ENCODE measurements at regions not wholly inside any gene's neighbourhood (a gene's known extent, or its start where the extent isn't known, plus 50 kb on each side); places are given as distances from the start of the nearest gene placed in this dataset.

DNA sequence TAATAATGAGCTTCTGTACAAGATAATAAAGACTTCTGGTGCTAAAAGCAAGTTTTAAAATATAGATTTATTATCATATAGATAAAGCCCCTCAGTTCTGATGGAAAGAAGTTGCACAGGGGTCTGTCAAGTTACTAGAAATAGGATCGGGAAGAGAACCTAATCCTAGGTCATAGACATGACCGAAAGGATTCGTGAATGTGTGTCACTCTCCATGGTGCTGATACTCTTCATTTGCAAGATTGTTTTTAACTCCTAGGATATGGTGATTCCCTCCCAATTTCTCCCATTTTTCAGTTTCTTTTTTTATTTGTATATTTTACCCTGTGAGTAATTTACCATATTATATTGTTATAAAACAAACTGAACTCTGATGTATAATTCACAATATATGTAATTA, 58.9 kb upstream of the CTNNA2 start:
- no peak for DNase-seq (ENCODE audit: low read depth, low spot score)
- H3K27me3 Mint-ChIP-seq (ENCODE audit: low read depth) = peaks cover 49% of the 10 kb centered on the region
- H3K9me3 Mint-ChIP-seq = no peaks in the 10 kb centered on the region
- H3K4me1 Mint-ChIP-seq = no peaks in the 10 kb centered on the region
- TF ChIP-seq, protein P1, sequence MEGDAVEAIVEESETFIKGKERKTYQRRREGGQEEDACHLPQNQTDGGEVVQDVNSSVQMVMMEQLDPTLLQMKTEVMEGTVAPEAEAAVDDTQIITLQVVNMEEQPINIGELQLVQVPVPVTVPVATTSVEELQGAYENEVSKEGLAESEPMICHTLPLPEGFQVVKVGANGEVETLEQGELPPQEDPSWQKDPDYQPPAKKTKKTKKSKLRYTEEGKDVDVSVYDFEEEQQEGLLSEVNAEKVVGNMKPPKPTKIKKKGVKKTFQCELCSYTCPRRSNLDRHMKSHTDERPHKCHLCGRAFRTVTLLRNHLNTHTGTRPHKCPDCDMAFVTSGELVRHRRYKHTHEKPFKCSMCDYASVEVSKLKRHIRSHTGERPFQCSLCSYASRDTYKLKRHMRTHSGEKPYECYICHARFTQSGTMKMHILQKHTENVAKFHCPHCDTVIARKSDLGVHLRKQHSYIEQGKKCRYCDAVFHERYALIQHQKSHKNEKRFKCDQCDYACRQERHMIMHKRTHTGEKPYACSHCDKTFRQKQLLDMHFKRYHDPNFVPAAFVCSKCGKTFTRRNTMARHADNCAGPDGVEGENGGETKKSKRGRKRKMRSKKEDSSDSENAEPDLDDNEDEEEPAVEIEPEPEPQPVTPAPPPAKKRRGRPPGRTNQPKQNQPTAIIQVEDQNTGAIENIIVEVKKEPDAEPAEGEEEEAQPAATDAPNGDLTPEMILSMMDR (conservative IDR thresholded peaks at IDR 0.05) = no peak
- no peaks in the 10 kb centered on the region for H3K36me3 Mint-ChIP-seq (ENCODE audit: low read depth)
- H3K27ac Mint-ChIP-seq (ENCODE audit: unreplicated experiment) = no peak overlapping the region
- no peak overlapping the region for H3K4me3 Mint-ChIP-seq

DNA sequence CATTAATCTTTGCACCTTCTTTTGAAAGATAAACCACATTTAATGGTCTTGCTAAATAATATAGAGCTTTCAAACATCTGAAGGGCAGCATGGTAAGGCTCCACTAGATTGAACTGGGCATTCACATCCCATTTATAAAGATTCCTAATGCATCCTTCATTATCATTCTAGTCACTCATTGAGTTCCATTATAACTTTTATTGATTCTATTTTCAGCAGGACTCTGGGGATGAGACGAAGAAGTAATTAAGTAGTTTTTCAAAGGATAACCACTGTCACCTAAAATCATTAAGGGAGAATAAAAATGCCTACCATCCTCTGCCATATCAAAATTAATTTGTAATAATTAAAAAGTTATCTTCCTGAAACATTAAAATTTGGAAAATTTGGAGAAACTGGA, 60.2 kb upstream of the CTNNA2 start:
- TF ChIP-seq, protein P1 (conservative IDR thresholded peaks at IDR 0.05) = no peak
- no peak for DNase-seq (ENCODE audit: low read depth, low spot score)
- Mint-ChIP-seq H3K4me3 (no peak overlapping the region), H3K36me3 (ENCODE audit: low read depth) (no peaks in the 10 kb centered on the region), H3K27ac (ENCODE audit: unreplicated experiment) (no peak overlapping the region), H3K27me3 (ENCODE audit: low read depth) (peaks cover 44% of the 10 kb centered on the region), H3K4me1 (no peaks in the 10 kb centered on the region), H3K9me3 (no peaks in the 10 kb centered on the region)

DNA sequence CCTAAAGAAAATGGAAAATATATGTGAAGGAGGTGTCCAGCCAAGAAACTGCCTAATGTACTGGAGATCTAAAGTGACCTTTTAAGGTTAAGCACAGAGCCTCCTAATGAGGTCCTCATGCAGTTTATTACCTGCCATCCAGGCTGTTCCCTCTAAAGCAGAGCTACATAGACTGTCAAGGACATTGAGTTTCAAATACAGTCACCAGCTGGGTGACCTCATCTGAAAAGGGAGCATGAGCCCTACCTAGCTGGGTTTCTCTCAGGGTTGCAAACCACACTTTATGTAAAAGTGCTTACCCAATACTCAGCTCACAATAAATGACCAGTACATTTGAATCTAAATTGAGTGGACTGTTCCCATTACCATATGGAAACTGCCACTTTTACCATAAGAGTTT, 65.4 kb upstream of the CTNNA2 start:
- no peak for DNase-seq (ENCODE audit: low read depth, low spot score)
- no peaks in the 10 kb centered on the region for H3K9me3 Mint-ChIP-seq
- H3K27me3 Mint-ChIP-seq (ENCODE audit: low read depth) = peaks cover 67% of the 10 kb centered on the region
- TF ChIP-seq, protein P1 (conservative IDR thresholded peaks at IDR 0.05) = no peak
- H3K4me3 Mint-ChIP-seq = no peak overlapping the region
- H3K36me3 Mint-ChIP-seq (ENCODE audit: low read depth) = no peaks in the 10 kb centered on the region
- no peak overlapping the region for H3K27ac Mint-ChIP-seq (ENCODE audit: unreplicated experiment)
- H3K4me1 Mint-ChIP-seq = no peaks in the 10 kb centered on the region

DNA sequence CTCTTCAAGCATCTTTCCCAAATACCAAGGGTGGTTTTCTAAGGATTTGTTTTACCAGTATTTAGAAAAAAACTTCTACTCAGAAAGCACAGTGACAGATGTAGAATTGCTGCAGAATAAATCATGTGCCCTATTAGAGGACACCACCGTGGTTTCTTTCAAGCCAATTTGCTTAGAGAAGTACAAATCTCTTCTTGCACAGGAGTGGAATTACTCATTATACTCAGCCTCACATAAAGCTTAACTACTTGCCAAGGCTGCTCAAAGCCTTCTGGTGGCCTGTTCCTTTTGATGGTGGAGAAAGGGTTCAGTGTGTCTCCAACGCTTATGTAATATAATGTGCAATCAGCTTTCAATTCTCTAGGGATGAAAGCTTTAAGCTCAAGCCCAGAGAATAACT, 66.5 kb upstream of the CTNNA2 start:
- Mint-ChIP-seq H3K4me3 (no peak overlapping the region), H3K27me3 (ENCODE audit: low read depth) (peaks cover 70% of the 10 kb centered on the region), H3K4me1 (peaks cover 3% of the 10 kb centered on the region), H3K36me3 (ENCODE audit: low read depth) (no peaks in the 10 kb centered on the region), H3K9me3 (no peaks in the 10 kb centered on the region), H3K27ac (ENCODE audit: unreplicated experiment) (no peak overlapping the region)
- TF ChIP-seq, protein P1 (conservative IDR thresholded peaks at IDR 0.05) = no peak
- no peak for DNase-seq (ENCODE audit: low read depth, low spot score)

DNA sequence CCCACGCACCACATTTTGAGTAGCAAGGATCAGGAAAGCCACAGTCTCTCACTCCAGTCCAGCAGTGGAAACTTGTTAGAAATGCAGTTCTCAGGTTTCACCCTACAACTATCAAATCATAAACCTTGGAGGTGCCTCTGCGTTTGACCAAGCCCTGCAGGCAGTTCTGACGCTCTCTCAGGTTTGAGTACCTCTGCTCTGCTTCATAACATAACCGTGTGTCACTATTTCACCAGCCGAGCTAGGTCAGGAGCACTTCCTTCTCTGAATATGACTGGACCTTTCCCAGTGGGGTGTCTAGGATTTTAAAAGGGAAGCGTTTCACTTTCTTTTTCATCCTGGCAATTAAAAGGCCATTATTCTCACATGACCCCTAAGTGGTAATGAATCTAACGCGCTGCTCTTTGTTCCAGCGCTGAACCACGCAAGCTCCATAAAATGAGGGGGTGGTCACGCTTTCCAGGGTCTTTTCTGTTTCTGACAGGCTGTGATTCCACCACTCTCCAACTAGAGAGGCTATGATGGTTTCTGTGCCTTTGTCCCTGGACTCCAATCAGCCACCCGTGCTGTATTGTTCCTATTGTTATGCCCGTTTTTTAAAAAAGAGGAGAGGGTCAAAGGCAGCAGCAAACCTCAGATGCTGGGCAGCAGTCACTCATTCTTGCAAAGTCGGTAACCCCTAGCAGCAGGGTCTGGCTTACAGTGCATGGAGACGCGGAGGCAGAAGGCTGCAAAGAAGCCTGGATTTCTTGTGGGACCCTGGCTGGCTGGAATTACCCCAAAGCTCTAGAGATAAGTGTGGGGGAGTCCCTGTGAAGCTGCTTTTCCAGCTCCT, 75.2 kb upstream of the CTNNA2 start:
- peak overlapping the region; percentile 22 for H3K4me3 Mint-ChIP-seq

More for the DNA sequence above, 75.2 kb upstream of the CTNNA2 start:
- Mint-ChIP-seq H3K27ac (ENCODE audit: unreplicated experiment) (no peak overlapping the region), H3K9me3 (no peaks in the 10 kb centered on the region), H3K27me3 (ENCODE audit: low read depth) (peaks cover 83% of the 10 kb centered on the region), H3K36me3 (ENCODE audit: low read depth) (no peaks in the 10 kb centered on the region), H3K4me1 (peaks cover 13% of the 10 kb centered on the region)
- TF ChIP-seq, protein P1 (conservative IDR thresholded peaks at IDR 0.05) = no peak
- DNase-seq (ENCODE audit: low read depth, low spot score) = peak; percentile 8

Data from neural crest cell (in vitro differentiated cells).